SKM-1 (cell line): ENCODE measurements at regions not wholly inside any gene's neighbourhood (a gene's known extent, or its start where the extent isn't known, plus 50 kb on each side); places are given as distances from the start of the nearest gene placed in this dataset.

Source experiments
- DNase-seq: peaks from one replicate; lab custom pipeline; 2025; ENCODE audit not compliant: unreplicated experiment; lab: John Stamatoyannopoulos, UW

DNA sequence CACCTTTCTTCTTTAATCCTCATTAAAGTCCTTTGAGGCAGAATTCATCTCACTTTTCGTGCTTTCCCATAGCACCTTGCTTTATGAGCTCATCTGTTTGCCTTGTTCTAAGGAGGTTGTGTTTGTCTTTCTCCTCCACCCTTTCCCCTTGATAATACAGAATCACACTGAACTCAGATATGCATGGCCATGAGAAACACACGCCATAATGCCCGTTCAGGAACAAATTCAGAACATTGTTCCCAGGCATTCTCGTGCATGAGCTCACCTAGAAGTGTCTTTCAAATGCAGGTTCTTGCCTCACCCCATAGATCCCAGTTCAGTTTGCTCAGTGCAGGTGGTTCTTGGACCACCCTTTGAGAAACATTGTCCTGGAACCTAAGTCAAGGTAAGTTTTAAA is 71.1 kb downstream of the TMEM114 start:
- DNase-seq, result no peak

DNA sequence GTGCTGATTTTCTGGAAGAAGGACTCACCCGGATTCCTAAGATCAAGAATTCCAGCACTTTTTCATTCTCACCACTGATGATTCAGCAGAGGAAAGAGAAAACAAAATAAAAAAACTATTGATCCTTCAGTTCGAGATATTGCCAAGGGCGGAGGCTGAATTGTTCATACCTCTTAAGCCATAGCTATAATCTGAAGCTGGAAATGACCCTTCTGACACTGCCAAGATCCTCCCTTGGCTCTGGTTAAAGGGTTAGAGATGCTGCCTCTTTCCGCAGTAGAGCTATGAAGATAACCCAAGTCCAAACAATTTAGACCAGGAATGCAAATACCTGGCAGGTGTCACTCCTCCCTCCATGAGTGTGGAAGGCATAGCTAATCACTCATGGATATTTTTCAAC is 73.0 kb downstream of the TMEM114 start:
- DNase-seq, result no peak

- no peak for DNase-seq
Measured at GRCh38 chr16:8516471-8516870, 73.8 kb downstream of the TMEM114 start.

DNA sequence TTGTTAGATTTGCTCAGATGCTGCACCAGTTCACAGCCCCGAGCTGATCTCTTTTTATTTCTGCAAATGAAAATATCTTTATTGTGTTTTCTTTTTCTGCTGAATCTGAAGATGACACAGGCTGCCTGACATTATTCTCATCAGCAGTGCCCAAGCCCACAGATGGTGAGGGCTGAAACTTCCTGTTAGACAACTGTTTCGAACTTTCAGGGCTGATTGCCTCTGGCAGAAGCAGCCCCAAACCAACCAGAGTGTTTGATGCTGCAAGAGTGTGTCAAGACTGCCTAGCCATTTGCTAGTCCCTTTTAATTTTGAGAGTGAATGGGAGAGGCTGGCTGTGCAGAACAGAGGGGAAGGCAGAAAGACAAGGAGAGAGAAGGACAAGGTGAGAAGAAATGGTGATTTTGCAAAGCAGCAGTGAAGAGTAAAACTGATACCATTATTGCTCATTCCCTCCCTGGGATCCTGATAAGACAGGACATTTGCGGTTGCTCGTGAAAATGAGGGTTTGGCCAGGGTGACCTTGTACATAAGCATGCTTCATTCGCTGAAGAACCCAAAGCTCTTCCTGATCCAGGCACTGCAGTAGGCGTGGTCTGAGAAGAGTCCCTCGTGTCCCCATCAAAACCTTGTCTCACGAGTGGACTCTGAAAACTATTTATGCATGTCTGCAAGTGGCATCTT is 77.2 kb downstream of the TMEM114 start:
- DNase-seq, result no peak

GRCh38 chr16:8511464-8511863 is 78.8 kb downstream of the TMEM114 start:
- no peak for DNase-seq

- no peak for DNase-seq
Measured at GRCh38 chr16:8510160-8510559, 80.2 kb downstream of the TMEM114 start.

DNA sequence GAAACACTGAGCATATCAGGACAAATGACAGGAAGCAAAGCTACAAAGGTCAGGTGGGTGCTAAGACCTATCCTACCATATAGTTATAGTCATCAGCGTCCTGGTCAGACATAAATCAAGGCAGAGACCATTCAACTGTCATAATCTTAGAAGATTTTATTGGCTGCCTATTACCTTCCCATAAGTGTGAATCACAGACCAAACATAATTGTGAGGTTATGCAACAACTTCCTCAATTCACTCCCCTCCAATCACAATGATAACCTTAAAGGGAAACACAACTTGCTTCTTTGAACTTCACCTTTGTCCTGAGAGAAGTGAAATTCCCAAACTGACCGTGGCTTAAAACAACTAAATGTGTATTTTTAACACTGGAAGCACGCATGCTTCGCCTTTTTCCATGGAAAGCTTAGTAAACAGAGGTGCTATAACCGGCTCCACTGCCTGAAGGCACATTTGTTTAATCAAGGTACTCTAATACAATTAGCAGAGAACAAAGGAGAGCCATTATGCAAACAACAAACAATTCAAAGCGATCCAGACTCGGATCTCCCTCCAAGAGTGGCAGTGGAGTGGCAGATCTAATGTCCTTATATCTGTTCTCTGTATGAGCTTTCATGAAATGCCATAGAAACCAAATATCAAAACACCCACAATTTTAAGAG is 84.9 kb downstream of the TMEM114 start:
- DNase-seq, result no peak

DNA sequence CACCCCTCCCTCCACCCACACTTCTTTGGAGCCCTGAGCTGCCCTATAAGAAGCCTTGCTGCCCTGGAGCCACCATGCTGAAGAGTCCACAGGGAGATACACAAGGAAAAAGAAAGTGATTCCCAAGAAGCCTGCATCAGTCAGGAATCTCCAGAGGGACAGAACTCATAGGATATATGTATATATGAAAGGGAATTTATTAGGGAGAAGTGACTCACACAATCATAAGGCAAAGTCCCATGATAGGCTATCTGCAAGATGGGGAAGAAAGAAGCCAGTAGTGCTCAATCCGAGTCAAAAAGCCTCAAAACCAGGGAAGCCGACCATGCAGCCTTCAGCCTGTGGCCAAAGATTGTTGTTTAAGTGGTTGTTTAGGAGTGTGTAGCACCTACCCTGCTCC is 87.9 kb downstream of the TMEM114 start:
- DNase-seq, result no peak

DNA sequence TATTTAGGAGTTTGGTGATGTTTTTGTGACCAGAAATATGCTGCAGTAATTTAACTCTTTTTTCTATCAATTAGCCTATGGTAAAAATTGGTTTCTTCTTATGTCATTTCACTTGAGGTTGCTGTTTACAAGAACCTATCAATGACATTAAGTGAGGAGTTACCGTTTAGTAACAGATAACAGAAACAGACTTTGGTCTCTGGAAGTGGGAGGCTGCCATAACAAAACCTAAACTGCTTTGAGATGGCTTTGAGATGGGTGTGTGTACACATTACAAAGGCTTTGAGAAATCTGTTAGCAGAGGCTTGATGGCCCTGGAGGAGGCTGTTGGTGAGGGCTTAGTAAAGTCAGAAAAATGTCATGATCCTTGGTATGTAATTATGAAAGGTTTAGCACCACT is 90.0 kb downstream of the TMEM114 start:
- DNase-seq, result no peak

DNA sequence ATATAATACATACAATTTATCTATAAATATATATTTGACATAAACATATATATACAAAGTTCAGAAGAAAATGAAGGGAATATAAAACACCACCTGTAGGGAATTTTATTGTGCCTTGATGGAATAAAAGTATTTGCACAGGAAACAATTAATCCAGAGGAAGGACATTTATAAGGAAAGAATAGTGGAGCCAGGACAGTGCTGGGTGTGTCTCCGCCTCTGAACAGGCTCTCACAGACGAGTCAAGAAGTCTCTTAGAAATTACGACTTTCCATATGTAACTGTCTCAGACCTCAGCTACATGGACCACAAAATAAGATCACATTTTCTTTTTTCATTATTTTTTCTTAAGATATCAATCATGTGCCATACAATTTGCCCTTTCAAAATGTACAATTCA is 93.9 kb downstream of the TMEM114 start:
- DNase-seq, result no peak

- no peak for DNase-seq
Measured at GRCh38 chr16:8493972-8494371, 96.3 kb downstream of the TMEM114 start.

- DNase-seq, result no peak
Measured at GRCh38 chr16:8492690-8493089, 97.6 kb downstream of the TMEM114 start.

DNA sequence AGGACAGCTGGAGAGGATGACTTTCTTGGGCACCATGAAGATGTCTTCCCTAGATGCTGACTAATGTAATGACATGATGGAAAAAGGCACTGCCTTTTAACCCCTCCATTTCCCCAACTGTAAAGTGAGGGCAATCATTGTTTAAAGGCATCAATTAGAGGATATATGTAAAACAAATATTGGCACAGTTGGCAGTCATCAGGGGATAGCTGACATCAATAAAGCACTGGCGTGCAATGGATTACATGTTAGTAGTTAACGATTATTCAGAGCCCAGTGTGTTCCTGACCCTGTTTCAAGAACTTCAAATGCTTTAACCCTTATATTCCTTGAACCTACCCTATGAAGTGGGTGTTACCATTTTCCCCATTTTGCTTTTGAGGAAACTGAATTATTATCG is 100.7 kb downstream of the TMEM114 start:
- no peak for DNase-seq

DNA sequence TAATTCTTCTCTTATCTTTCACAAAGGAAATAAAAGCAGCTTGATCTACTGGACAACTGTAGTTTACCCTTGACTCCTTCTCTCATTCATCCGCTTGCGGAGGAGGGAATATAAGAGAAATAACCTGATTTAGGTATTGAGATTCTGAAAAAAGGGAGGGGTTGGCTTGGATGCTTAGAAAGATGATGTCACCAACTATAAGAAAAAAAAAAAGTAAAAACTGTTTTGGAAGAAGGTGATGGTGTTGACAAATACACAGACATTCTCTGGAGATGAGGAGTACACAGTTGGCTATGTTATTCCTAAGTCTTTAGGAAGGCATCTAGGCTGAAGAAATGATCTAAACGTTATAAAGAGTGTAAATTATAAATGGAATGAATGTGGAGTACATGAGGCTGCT is 103.3 kb downstream of the TMEM114 start:
- DNase-seq, result no peak

DNA sequence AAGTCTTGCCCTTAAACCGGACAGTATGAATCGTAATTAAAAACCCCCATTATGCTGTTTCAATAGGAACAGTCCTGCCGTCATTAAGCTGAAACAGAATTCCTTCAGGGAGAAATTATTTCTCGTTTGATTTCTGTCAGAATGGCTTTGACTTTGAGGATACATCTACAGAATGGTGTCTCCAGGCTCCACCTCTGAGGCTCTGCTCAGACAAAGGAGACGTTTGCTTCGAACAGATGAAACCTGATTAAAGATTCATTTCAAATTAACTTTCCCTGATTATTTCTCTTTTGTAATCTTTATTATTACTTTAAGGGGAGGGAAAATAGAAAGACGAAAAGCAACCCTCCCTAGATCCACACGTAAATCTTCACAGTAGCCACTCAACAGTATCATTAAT is 106.9 kb downstream of the TMEM114 start:
- DNase-seq, result no peak

DNA sequence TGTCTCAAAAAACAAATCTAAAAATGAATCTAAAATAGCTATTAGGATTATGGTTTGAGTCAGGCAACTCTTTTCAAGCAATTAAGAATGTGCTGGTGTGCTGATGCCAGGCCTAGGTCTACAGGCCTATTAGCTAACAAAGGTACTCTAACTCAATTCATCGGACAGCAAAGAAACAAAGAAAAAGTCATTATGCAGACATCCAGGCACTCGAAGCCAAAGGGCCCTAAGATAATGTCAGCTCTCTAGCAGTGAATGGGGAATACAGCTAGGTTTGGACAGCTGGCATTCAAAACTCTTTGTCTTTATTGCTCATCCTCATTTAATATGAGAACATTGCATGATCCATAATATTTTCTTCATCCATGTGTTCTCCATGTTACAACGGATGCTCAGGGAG is 108.5 kb downstream of the TMEM114 start:
- DNase-seq, result no peak

DNA sequence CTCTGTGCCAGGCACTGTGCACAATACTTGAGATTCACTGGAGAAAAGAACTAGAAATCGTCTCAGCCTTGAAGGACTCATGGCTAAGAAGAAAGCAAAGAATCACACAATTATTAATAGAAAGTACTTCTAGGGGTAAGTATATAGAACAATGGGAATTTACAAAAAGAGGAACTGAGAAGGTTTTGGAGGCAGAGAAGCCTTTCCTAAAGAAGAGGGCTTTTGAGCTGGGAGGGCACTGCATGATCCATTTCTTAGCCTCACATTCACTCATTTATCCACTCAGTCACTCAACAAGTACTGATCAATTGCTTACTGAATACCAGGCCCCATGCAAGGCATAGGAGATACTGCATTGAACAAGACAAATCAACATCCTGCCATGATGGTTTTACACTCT is 113.5 kb downstream of the TMEM114 start:
- no peak for DNase-seq

DNA sequence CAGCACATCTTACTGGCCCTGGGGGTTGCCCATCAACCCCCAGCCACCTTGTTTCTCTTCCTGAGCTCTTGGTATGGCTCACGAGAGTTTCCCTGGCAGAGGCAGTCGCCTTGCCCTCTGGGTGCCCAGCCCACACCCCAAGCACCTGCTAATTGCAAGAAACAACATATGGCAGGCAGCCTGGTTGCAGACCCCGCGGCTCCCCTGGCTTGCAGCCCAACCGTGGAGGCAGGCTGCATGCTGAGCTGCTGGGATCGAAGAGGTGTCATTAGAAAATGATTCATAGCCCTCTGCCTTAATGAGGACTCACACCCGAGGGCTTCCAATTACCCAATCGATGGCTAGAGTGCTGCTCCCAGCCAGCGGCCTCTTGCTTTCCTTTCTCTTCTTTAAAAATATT is 115.7 kb downstream of the TMEM114 start:
- DNase-seq, result no peak

DNA sequence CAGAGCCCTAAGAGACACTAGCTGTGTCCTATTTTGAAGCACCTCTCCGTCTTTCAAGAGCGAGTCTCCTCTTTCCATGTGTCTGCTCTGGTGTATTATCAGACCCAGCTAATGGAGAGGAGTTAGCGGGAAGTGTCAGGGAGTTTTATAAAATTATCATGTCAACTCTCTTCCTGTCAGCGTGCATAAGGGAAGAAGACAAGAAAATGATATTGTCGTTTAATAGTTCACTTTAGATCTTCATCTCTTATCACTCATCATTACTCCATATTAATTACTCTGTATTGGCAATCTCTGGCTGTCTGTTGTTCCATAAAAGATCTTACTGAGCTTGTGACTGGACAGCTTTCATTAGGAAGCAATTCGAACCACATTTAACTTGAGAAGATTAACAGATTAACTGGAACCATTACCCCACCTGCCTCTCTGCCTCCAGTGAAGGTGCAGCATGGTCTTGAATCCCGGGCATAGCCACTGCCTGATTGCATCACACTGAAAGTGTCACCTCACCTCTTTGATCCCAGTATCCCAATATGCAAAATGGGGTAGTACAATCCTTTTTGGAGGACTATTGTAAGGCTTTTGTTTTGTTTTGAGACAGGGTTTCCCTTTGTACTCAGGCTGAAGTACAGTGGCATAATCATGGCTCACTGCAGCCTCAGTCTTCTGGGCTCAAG is 121.1 kb downstream of the TMEM114 start:
- DNase-seq, result no peak

DNA sequence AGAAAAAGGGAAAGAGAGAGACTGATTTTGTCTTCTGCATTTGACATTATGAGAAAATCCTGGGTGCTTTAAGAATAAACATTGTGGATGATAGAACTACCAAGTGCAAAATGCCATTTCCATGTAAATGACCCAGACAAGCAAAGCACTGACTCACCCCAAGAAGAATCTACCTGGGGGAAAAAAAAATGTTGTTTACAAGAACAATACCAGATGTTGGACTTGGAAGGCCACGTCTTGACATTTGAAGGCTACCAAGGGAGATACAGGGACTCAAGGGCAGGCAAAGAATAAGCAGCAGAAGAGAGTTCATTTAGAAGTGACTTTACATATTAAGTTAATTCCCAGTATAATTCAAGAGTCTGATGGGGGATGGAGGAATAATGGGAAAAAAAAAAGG is 125.3 kb downstream of the TMEM114 start:
- no peak for DNase-seq

DNA sequence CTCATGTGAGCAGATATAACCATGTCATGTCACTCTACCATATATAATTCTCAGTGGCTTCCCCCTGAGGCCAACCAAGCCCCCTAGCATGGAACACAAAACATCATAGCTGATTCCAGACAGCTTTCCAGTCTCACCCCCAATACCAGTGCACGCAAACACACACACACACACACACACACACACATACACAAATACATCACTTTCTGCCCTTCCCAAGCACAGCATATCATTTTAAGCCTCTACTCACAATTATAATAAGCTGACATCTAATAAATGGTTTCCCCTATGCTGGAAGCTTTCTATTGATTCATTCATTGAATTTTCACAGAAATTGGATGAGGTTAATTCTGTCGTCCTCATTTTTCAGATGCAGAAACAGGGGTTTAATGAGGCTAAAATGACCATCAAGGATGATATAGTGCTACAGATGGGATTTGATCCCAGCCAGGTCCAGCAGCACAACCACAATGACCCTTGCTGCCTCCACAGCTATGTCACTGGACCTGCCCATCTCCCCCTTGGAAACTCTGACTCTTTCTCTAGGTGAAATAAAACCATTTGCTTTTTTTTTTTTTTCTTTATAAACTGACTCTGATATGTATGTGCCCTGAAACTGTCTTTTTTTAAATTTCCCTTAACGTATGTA is 131.1 kb downstream of the TMEM114 start:
- no peak for DNase-seq

DNA sequence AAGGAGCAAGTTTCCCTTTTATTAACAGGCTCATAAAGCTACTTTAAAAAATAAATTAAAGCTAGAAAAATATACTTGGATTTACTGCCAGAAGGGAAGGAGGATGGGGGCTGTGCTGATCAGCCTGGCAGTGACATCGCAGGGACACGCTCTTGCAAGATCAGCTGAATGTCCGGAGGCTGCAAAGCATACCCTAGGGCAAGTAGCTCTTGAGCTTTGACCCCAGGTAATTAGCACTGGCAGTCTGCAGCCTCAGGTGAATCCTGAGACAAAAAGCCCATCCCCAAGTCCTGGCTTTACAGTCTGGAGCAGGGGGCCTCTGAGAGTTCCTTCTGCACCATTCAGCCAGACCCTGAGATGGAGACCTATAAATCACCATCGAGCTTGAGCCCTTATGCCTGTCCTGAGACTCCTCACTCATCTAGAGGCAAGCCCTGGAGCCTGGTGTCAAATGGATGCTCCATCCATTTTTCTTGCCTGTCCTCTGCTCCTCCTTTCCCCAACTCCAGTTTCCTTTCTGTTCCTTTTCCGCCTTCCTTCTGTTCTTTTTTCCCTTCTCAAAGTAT is 131.7 kb downstream of the TMEM114 start:
- DNase-seq, result no peak
